Activated CD4-positive, alpha-beta memory T cell treated with anti-CD3 and anti-CD28 coated beads, Interleukin-2, amount 10 ng/mL, durations not matched to agents 7 days and 5 days (primary cell): ENCODE measurements at regions not wholly inside any gene's neighbourhood (a gene's known extent, or its start where the extent isn't known, plus 50 kb on each side); places are given as distances from the start of the nearest gene placed in this dataset.

Experiments
- CTCF ChIA-PET: fragments of 350-600 bp; sonication (Branson Sonifier 250); formaldehyde crosslinking; loops from one replicate; lab custom pipeline; 2021; ENCODE audit warnings: antibody characterized with exemption, inconsistent platforms; lab: Charles Lee
- POLR2A ChIA-PET: fragments of 350-600 bp; sonication (Branson Sonifier 250); formaldehyde crosslinking; loops from one replicate; lab custom pipeline; 2021; ENCODE audit warnings: antibody characterized with exemption; lab: Charles Lee
- DNase-seq: peaks from one replicate; pipeline ENCODE4 v3.0.0-alpha.2; 2020
- H3K27ac Mint-ChIP-seq: one replicate; pipeline ENCODE4 v1.8.0; 2021; ENCODE audit warnings: mild to moderate bottlenecking, mixed read lengths
- H3K27me3 Mint-ChIP-seq: one replicate; pipeline ENCODE4 v1.8.0; 2021; ENCODE audit warnings: mixed read lengths
- H3K36me3 Mint-ChIP-seq: one replicate; pipeline ENCODE4 v1.8.0; 2021; ENCODE audit warnings: low read depth, mixed read lengths
- H3K4me1 Mint-ChIP-seq: one replicate; pipeline ENCODE4 v1.8.0; 2021; ENCODE audit warnings: mixed read lengths
- H3K4me3 Mint-ChIP-seq: one replicate; pipeline ENCODE4 v1.8.0; 2021; ENCODE audit warnings: mild to moderate bottlenecking, mixed read lengths
- H3K9me3 Mint-ChIP-seq: one replicate; pipeline ENCODE4 v1.8.0; 2021; ENCODE audit warnings: mixed read lengths

- CTCF ChIA-PET: no interaction called here
- DNase-seq: no peak
- peaks cover 11% of the 10 kb centered on the region for H3K4me1 Mint-ChIP-seq
- H3K9me3 Mint-ChIP-seq: peaks cover 2% of the 10 kb centered on the region
- no peak overlapping the region for H3K4me3 Mint-ChIP-seq
- H3K27me3 Mint-ChIP-seq: peaks cover 3% of the 10 kb centered on the region
- no peaks in the 10 kb centered on the region for H3K36me3 Mint-ChIP-seq
- no peak overlapping the region for H3K27ac Mint-ChIP-seq
- POLR2A ChIA-PET: no interaction called here
Observed at GRCh38 chr6:6851059-6851948, 256.5 kb upstream of the RREB1 start.

- no peak for DNase-seq
- Mint-ChIP-seq H3K27me3 (peaks cover 3% of the 10 kb centered on the region), H3K4me1 (peaks cover 17% of the 10 kb centered on the region), H3K27ac (no peak overlapping the region), H3K36me3 (no peaks in the 10 kb centered on the region), H3K9me3 (no peaks in the 10 kb centered on the region), H3K4me3 (no peak overlapping the region)
- ChIA-PET CTCF (no interaction called here), POLR2A (no interaction called here)
Observed at GRCh38 chr6:6851949-6852261, 255.9 kb upstream of the RREB1 start.

- Mint-ChIP-seq H3K9me3 (no peaks in the 10 kb centered on the region), H3K36me3 (no peaks in the 10 kb centered on the region), H3K4me1 (peaks cover 16% of the 10 kb centered on the region), H3K27ac (no peak overlapping the region), H3K4me3 (peak overlapping the region; percentile 12), H3K27me3 (peaks cover 2% of the 10 kb centered on the region)
- ChIA-PET CTCF (interaction anchor here (0.9 kb wide), 1 partner anchor 27 kb away, joined by 3 read pairs; no protein-coding TSS in a partner anchor), POLR2A (no interaction called here)
- peak; percentile 57 for DNase-seq
Observed at GRCh38 chr6:6856538-6857523, 250.9 kb upstream of the RREB1 start.

GRCh38 chr6:6857528-6857927 is 250.2 kb upstream of the RREB1 start:
- no peak for DNase-seq
- Mint-ChIP-seq H3K36me3 (no peaks in the 10 kb centered on the region), H3K4me1 (peaks cover 16% of the 10 kb centered on the region), H3K9me3 (no peaks in the 10 kb centered on the region), H3K27ac (no peak overlapping the region), H3K4me3 (no peak overlapping the region), H3K27me3 (peaks cover 2% of the 10 kb centered on the region)
- ChIA-PET POLR2A (no interaction called here), CTCF (no interaction called here)

GRCh38 chr6:6858533-6858982 is 249.2 kb upstream of the RREB1 start:
- H3K36me3 Mint-ChIP-seq: no peaks in the 10 kb centered on the region
- ChIA-PET POLR2A (no interaction called here), CTCF (no interaction called here)
- H3K4me3 Mint-ChIP-seq: no peak overlapping the region
- no peak overlapping the region for H3K27ac Mint-ChIP-seq
- peaks cover 4% of the 10 kb centered on the region for H3K27me3 Mint-ChIP-seq
- H3K4me1 Mint-ChIP-seq: peaks cover 16% of the 10 kb centered on the region
- no peak for DNase-seq
- H3K9me3 Mint-ChIP-seq: no peaks in the 10 kb centered on the region

GRCh38 chr6:6859105-6859504 is 248.7 kb upstream of the RREB1 start:
- CTCF ChIA-PET: no interaction called here
- no peaks in the 10 kb centered on the region for H3K36me3 Mint-ChIP-seq
- H3K9me3 Mint-ChIP-seq: no peaks in the 10 kb centered on the region
- POLR2A ChIA-PET: no interaction called here
- no peak for DNase-seq
- no peak overlapping the region for H3K4me3 Mint-ChIP-seq
- peaks cover 16% of the 10 kb centered on the region for H3K4me1 Mint-ChIP-seq
- peaks cover 4% of the 10 kb centered on the region for H3K27me3 Mint-ChIP-seq
- no peak overlapping the region for H3K27ac Mint-ChIP-seq

GRCh38 chr6:6859722-6860121 is 248.0 kb upstream of the RREB1 start:
- Mint-ChIP-seq H3K4me3 (no peak overlapping the region), H3K9me3 (no peaks in the 10 kb centered on the region), H3K36me3 (no peaks in the 10 kb centered on the region)

GRCh38 chr6:6860863-6861262 is 246.9 kb upstream of the RREB1 start:
- ChIA-PET POLR2A (no interaction called here), CTCF (no interaction called here)
- DNase-seq: no peak
- H3K36me3 Mint-ChIP-seq: no peaks in the 10 kb centered on the region
- H3K4me3 Mint-ChIP-seq: no peak overlapping the region
- peaks cover 13% of the 10 kb centered on the region for H3K4me1 Mint-ChIP-seq
- no peak overlapping the region for H3K27ac Mint-ChIP-seq
- no peaks in the 10 kb centered on the region for H3K9me3 Mint-ChIP-seq
- H3K27me3 Mint-ChIP-seq: peaks cover 5% of the 10 kb centered on the region

More at GRCh38 chr6:6859722-6860121, 248.0 kb upstream of the RREB1 start:
- no peak for DNase-seq
- H3K27me3 Mint-ChIP-seq: peaks cover 4% of the 10 kb centered on the region
- no peak overlapping the region for H3K27ac Mint-ChIP-seq
- CTCF ChIA-PET: no interaction called here
- POLR2A ChIA-PET: no interaction called here
- H3K4me1 Mint-ChIP-seq: peaks cover 16% of the 10 kb centered on the region

- no peaks in the 10 kb centered on the region for H3K9me3 Mint-ChIP-seq
Observed at GRCh38 chr6:6861351-6861894, 246.3 kb upstream of the RREB1 start.

GRCh38 chr6:6861995-6862394 is 245.8 kb upstream of the RREB1 start:
- H3K4me1 Mint-ChIP-seq: peaks cover 2% of the 10 kb centered on the region
- ChIA-PET CTCF (no interaction called here), POLR2A (no interaction called here)
- no peak overlapping the region for H3K4me3 Mint-ChIP-seq
- peaks cover 7% of the 10 kb centered on the region for H3K27me3 Mint-ChIP-seq
- no peak for DNase-seq
- no peaks in the 10 kb centered on the region for H3K36me3 Mint-ChIP-seq
- no peak overlapping the region for H3K27ac Mint-ChIP-seq
- H3K9me3 Mint-ChIP-seq: no peaks in the 10 kb centered on the region

More at GRCh38 chr6:6861351-6861894, 246.3 kb upstream of the RREB1 start:
- H3K36me3 Mint-ChIP-seq: no peaks in the 10 kb centered on the region
- POLR2A ChIA-PET: no interaction called here
- peaks cover 5% of the 10 kb centered on the region for H3K27me3 Mint-ChIP-seq
- peaks cover 7% of the 10 kb centered on the region for H3K4me1 Mint-ChIP-seq
- DNase-seq: no peak
- H3K27ac Mint-ChIP-seq: no peak overlapping the region
- CTCF ChIA-PET: no interaction called here
- no peak overlapping the region for H3K4me3 Mint-ChIP-seq

GRCh38 chr6:6863970-6864639 is 243.7 kb upstream of the RREB1 start:
- ChIA-PET POLR2A (no interaction called here), CTCF (no interaction called here)
- Mint-ChIP-seq H3K27me3 (peaks cover 4% of the 10 kb centered on the region), H3K9me3 (no peaks in the 10 kb centered on the region), H3K27ac (no peak overlapping the region), H3K36me3 (no peaks in the 10 kb centered on the region), H3K4me3 (no peak overlapping the region), H3K4me1 (no peaks in the 10 kb centered on the region)
- no peak for DNase-seq

- no peaks in the 10 kb centered on the region for H3K9me3 Mint-ChIP-seq
- no peak overlapping the region for H3K27ac Mint-ChIP-seq
- no peak for DNase-seq
- POLR2A ChIA-PET: no interaction called here
- peaks cover 4% of the 10 kb centered on the region for H3K27me3 Mint-ChIP-seq
- H3K4me3 Mint-ChIP-seq: no peak overlapping the region
- CTCF ChIA-PET: no interaction called here
- H3K4me1 Mint-ChIP-seq: no peaks in the 10 kb centered on the region
- no peaks in the 10 kb centered on the region for H3K36me3 Mint-ChIP-seq
Observed at GRCh38 chr6:6865611-6866010, 242.2 kb upstream of the RREB1 start.
